HG02798 (cell line): ENCODE measurements at regions not wholly inside any gene's neighbourhood (a gene's known extent, or its start where the extent isn't known, plus 50 kb on each side); places are given as distances from the start of the nearest gene placed in this dataset.

ENCODE experiments used
- ATAC-seq: cut with Tn5 transposase; IDR thresholded peaks from one replicate; pipeline ENCODE4 v1.9.1; 2021; ENCODE audit warnings: mild to moderate bottlenecking; ENCODE audit not compliant: unreplicated experiment, poor library complexity

DNA sequence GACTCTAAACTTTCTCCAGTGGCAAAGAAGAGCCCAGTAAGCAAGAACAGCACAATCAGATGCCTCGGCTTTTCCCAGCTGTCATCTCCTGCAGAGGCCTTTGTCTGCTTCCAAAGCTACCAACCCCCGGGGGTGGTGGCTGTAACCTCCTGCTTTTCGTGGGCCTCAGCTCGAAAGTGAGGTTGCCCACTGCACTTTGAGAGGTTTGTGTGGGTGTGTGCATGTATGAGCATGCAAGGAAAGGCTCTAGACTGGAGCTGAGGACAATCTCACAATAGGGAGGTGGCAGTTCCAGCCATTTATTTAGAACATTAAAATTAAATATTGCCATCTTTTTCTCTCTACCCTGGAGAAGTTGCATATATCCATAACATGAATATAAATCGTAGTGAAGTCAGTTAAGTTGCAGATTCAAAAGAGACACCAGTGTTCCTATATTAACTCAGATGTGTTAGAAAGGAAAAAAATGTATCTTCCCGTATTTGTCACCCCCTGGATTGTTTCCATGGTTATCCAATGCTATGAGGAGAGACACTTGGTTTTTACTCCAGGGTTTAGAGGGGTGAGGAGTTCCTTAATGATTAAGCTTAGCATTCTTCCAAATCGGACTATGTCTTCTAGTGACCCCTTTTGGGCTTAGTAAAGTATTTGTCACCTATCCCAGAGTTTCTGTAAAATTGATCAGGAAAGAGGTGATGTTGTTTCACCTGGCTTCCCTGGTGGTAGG, 781.1 kb downstream of the INHBA start:
- ATAC-seq = no peak

- ATAC-seq = no peak
Observed at GRCh38 chr7:40918701-40919271, 784.0 kb downstream of the SUGCT start.

- ATAC-seq = no peak
Observed at GRCh38 chr7:40916813-40917212, 782.0 kb downstream of the SUGCT start.

DNA sequence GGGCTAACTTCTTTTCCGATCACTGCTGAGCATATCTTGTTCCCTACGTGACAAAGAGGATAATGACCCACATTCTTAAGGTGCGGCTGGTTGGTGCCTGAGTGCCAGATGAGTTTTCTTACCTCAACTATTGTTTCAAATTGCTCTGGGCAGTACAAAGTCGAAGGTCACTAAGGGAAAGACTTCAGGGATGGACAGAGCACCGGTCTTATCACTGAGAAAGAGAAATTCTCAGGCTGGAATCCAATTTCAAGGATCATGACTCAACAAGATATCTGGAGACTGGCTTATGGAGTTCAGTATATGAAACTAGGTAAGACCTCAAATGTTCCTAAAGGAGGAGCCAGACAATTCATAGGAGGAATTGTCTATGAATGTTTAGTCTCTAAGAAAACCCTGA, 780.3 kb downstream of the SUGCT start:
- ATAC-seq = no peak
